Hypothalamus (tissue), 51 donors: ENCODE measurements at regions not wholly inside any gene's neighbourhood (a gene's known extent, or its start where the extent isn't known, plus 50 kb on each side); places are given as distances from the start of the nearest gene placed in this dataset.
"Not testable (repeated sequence)": the region's sequence is repeated elsewhere in the genome, so short reads cannot be mapped to it uniquely, and the experiment has no call there.

ENCODE experiments used
- DNase-seq, 51 donors: peaks; one replicate each; lab custom pipeline; 2025; lab: John Stamatoyannopoulos, UW

DNA sequence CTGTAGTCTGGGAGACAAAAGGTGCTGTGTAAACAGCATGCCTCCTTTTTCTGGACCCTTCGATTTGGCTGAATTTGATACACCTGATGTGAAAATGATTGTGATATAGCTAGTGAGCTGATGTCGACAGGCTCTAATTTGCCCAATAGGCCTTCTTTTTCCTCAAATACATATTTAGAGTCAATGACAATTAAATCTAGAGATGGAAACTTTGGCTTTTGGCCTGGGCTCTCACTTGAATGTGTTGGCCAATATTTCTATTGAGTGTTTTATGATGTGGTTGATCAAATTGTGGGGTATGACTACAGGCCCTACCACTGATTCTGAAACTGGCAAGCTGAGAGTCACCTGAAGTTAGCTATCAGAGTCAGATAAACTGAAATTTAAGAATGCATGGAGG lies 151.8 kb upstream of the MEOX2 start:
- no peak for DNase-seq

DNA sequence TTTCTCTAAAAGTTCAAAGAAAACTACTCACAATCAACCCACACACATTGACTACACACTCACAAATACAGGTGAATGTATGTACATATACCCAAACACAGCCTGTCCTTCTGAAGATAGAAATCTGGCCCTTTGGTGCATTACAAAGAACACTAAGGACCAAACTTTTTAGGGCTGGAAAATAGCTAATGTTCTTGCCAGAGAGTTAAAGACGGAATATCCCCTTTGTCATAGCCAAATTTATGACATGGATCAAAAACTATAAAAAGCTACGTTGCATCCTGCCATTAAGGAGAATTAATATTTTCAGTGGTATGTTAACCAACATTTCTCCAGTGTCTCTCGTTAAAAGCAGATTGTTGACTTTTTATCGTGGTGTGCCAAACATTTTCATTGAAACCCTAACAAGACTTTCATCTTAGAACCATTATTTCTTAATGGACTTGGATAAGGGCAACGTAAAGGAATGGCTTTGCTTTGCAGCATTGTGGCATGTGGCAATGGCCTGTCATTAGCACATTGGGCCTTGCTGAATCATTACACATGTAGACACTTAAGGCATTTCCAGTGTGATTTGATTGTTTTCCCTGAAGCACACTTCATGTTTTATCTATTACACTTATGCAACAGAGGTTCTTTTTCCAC lies 150.9 kb upstream of the MEOX2 start:
- no peak for DNase-seq

DNA sequence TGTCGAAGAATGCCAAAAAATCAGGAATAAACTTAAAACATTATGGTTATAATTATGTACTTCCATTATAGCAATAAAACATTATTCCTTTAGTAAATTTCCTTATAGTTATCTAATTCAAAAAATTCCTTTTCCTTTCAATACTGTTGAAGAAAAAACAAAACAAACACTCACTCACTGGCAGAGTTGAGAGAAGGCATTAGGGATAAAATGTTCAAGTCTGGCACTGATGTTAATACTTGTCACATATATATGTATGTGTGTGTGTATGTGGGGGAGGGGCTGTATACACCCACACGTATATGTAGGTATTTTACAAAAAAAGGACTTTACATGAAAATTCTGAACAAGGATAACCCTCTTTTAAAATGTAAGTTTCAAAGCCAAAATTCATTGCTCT lies 150.2 kb upstream of the MEOX2 start:
- no peak for DNase-seq

DNA sequence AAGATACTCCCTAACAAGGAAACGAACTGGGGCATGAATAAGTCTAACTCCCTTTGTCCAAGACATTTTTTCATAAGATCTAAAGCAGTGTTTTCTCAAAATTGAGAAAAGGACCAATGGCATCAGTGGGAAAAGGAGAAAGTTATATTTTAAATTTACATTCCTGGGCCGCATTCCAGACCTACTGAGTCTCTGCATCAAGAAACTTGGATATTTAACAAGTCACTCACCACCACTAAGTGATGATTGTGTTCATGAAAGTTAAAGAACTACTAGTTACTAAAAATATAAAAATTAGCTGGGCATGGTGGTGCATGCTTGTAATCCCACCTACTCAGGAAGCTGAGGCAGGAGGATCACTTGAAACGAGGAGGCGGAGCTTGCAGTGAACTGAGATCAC lies 149.6 kb upstream of the MEOX2 start:
- DNase-seq = no peak

DNA sequence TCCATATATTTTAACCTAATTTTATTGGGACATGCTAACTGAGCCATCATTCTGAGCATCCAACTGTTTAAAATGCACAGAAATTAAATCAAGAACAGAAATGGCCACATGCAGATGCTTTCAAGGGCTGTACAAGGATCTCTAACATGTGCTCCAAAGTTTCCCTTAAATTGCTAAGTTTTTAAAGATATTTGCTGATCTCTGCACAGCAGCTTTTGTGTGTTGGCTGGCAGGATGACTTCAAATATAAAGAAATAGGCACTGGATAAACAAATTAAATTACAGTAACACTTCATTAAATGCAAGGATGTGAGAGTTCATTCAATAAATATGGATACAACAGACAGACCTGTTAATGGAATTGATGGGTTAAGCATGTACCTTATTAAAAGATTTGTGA lies 148.0 kb upstream of the MEOX2 start:
- DNase-seq = no peak

DNA sequence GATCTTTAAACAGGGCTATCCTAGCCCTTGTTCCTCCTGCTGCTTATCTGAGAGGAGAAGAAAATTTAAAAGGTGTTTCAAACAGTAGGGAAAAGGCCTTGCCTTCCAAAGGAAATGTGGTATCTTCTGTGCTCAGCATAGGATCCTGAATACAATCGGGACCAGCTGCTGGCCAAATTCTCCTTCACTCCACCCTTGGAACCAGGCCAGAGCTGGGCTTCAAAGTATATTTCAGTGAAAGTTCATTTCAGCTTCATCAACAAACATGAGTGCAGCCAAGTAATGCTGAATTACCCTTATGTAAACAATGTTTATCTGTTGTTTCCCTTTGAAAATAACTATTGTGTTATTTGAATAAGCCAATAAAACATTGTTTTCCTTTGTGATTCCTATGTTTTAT lies 146.5 kb upstream of the MEOX2 start:
- DNase-seq = no peak

DNA sequence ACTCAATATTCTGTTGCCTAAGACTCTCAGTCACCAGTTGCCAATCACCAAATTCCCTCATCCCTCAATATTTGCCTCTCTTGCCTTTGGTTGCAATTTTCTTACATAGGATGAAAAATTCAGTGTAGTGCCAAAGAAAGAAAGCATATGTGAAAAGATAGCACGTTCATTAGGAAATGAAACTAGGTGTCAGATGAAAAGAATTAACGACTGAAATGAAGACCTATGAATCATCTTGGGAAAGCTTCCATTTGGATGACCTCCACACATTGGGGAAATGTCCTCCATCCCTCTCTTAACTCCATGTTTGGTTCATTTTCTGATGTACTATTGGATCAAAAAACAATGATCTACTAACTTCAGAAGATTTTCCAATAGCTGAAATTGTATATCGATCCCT lies 145.1 kb upstream of the MEOX2 start:
- DNase-seq = no peak

DNA sequence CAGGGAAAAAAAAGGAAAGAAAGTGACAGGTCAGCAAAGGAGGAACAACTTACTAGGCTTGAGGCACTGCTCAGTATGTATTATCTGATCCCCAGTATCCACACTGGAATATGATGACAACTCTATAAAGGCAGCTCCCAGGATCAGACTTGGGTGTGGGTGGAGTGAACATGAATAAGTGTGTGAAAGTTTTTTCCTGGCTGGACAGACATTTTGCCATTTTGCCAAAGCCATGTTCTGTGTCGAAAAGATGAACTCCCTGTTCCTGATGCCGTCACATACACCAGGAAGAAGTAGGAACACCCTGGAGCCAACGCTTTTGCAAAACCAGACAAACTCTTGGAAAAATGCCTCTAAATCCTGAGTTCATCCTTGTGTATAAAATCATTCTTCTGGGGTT lies 143.2 kb upstream of the MEOX2 start:
- no peak for DNase-seq

DNA sequence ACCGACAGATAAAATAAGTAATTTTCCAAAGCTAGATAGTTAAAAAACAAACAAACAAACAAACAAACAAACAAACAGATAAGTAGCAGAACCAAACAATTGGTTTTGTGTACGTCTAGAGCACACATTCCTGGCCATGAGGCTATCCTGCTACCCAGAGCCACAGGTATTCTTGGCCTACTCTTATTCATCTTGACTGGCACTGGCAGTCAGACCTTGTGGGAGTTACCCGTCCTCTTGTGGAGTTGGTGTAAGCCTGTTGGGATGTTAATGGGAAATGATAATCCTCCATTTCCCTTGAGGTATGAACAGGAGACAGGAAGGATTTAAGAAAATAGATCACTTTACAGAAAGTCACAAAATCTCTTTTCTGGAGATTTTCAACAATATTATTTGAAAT lies 142.4 kb upstream of the MEOX2 start:
- no peak for DNase-seq

DNA sequence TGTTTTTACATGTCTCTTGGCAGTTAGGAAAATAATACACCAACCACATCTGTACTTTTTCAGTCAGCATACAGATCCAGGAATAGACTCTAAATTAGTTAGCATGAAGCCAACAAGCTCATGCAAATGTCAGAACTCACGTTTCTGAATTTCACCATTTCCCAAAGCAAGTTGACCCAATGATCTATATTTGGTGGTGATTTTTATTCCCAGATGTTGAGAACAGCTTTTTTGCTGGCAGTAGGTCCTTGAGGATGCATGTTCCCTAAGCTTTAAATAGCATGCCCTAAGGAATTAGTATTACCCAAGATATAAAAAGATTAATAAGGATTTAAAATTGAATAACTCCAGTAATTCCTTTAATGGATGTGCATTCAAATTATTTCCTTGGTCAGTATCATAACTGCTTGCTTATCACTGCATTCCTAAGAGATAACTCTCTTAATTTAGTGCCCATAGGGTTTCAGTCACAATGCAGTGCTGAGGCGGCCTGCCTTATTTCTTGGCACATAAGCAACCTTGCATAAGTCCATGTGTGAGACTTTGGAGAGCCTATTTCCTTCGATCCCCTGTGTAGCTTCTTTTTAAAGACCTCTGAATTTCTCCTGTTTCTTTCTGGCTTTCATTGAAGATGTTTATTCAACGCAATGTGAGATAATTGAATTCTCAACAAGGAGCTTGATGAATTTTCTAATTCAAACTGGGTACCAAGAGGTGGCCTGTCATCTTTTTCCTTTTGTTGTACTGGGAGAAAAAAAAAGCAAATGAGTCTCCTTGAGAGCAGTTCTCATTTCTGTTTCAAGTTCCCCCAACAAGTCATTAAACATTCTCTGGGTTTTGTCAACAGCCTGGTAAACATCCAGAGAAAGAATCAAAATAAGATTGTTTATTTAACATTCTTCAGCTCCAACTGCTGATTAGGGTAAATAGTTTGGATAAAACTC lies 135.3 kb upstream of the MEOX2 start:
- no peak for DNase-seq

DNA sequence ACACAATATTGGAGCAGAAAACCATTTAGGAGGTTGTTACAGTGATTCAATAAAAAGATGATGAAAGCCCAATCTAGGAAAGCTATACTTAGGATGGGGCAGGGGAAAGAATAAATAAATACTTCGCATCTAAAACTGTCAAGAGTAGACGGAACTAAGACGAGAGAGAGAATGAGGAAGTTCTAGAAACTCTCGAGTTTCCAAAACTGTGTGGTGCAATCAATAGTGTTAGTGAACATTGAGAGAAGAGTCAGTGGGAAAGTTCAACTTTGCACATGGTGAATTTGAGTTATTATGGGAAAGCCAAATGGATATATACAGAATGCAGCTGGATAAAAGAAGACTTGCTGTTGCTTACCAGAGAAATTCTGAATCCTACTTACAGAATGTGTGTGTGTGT lies 133.8 kb upstream of the MEOX2 start:
- no peak for DNase-seq

DNA sequence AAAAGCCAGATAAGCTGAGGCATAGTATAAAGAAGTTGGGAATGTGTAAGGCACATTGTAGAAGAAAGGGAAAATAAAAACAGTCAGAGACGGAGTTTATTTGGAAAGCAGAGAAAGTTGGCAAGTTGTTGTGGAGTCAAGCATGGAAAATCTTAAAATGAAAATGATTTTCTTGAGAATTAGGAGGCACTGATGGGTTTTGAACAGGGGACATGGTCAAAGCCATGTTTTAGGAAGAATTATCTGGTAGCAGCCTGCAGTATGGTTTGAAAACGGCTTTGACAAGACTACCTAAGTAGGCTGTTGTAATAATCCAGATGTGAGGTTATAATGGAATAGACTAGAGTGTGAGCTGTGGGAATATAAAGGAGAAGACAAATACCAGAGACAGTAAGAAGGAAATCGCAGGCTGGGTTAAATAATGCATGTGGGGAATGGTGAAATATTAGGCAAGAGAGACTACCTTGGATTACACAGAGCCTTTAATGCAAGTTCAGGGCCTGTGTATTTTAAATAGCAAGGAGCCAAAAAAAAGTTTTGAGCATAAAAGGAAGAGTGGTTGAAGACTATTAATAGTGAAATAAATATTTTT lies 130.4 kb upstream of the MEOX2 start:
- no peak for DNase-seq

DNA sequence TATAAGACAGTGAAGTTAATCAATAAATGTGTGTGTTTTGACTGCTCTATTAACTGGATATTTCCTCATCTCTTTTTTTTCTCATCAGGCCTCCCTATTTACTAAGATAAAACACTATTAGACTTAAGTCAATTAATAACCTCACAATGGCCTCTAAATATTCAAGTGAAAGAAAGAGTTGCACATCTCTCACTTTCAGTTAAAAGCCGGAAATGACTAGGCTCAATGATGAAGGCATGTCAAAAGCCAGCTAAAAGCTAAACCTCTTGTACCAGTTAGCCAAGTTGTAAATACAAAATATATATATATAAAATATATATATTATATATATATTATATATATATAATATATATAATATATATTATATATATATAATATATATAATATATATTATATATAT lies 127.0 kb upstream of the MEOX2 start:
- no peak for DNase-seq

DNA sequence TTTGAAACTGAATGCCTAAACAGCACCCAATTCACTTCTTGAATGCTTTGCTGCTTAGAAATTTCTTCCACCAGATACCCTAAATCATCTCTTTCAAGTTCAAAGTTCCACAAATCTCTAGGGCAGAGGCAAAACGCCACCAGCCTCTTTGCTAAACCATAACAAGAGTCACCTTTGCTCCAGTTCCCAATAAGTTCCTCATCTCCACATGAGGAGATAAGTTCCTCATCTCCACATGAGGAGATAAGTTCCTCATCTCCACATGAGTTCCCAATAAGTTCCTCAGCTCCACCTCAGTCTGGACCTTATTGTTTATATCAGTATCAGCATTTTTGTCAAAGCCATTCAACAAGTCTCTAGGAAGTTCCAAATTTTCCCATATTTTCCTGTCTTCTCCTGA lies 123.9 kb upstream of the MEOX2 start:
- DNase-seq = not testable (repeated sequence)

DNA sequence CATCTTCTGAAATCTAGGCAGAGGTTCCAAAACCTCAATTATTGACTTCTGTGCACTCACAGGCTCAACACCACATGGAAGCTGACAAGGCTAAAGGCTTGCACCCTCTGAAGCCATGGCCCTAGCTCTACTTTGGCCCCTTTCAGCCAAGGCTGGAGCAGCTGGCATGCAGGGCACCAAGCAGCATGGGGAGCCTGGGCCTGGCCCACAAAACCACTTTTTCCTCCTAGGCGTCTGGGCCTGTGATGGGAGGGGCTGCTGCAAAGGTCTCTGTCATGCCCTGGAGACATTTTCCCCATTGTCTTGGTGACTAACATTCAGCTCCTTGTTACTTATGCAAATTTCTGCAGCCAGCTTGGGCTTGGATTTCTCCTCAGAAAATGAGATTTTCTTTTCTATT lies 123.5 kb upstream of the MEOX2 start:
- not testable (repeated sequence) for DNase-seq

DNA sequence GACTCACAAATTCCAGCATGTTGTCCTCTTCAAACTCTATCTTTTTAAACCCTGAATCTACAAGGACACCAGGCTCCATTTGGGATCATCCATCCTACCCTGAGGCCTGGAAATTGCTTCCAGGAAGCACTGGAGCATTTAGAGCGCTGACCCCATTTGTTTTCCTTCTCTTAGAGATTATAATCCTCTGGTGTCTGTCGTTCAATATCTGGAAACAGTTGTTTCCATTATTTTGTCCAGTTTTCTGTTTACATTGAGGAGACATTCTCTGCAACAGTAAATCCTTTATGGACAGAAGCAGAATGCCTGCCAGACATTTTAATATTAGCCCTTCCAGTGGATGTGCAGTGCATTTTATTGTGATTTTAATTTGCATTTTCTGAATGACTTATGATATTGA lies 119.4 kb upstream of the MEOX2 start:
- no peak for DNase-seq

DNA sequence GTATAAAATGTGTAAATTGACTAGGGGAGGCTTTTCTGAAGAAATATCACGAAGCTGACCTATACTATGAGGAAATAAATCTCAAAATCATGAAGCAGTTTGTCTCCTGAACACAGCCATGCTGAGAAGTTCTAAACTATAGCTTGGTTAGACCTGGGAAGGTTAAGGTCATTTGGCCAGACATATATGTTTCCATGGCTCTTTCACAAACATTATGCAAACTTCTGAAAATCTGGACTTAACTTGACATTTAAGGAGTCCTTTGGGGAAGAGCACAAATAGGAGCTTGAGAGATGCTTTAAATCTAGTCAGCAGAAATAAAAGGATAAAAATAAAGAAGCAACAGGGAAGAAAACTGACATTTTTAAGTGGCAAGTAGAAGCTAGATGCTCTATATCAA lies 115.9 kb upstream of the MEOX2 start:
- DNase-seq = no peak

DNA sequence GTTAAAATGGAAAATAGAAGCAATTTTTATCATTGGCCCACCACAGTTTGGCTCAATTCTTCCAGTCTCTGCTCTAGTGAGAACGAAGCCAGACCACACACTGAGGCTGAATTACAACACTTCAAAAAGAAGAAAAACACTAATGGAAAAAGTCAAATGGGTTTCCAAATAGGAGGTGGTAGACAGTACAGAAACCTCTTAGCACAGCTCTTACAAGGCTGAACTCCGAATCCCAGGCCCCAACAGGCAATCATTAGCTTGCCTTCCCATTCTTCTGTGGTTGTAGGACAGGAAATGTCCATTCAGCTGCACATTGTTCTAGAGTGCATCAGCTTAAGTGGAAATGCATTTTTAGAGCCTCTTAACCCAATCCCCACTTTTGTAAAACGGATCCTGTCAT lies 115.1 kb upstream of the MEOX2 start:
- peak in 2 of 51 donors; percentile 1 to 6 for DNase-seq

DNA sequence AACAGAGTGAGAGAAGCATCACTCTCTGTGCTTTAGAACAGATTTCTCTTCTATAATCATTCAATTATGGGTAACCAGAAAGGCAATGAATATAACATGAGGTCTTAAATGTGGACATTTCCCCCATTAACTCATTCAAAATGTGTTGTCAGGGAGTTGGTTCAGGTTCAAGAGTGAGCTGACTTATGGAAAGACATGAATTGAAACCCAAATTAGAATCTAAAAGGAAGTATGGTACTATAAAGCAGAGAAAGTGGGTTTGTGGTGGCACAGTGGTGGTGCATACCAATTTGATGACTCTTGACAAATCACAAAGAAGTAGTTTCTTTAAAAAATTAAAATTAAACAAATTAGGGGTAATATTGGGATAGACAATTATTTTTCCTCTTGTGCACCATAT lies 114.6 kb upstream of the MEOX2 start:
- no peak for DNase-seq

DNA sequence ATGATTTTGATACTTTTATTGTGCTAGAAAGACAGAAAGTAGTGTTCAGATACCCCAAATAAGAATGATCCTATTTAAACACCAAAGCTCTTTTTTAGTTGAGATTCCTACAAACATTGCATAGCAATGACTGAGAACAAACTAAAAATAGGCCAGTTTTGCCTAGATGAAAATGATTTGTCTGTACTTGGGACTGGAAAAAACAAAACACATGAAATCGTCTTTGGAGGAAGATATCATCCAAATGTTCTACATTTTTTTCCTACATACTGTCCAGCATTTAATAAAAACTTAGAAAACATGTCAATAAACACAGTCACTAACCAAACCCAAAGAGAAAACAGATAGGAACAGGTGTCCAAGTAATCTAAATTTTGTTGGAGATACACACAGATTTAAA lies 111.6 kb upstream of the MEOX2 start:
- DNase-seq = no peak

DNA sequence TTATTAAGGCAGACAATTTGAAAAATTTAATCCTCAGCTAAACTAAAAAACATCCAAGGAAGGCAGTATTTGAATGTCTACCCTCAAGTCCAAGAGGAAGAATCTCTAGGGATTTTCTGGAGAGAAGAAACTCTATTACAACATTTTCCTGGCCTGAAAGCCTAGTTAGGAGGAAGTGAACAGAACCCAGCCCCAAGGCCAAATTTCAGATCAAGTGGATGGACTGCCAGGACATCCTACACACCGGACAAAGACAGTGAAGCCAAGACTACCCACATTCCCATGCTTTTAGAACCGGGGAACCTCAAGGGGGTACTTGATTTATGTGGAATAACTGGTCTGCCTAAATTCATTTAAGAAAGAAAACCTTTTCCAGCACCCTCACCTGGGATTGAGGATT lies 108.9 kb upstream of the MEOX2 start:
- no peak for DNase-seq

DNA sequence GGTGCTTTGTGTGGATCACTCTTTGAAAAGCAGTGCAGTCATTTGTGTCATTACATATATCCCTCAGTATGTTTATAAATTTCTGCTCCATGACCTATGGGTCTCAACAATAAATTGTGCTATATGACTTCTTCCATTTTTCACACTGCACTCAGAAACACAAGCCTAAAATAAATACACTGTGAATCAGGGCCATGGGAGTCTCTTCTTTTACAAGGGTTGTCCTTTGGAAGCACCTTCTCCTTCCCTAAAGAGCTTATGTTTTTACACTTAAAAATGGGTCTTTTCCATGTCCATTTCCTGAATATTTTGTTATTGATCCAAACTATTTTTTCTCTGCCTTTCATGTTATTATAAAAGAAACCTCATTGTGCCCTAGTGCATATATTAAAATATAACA lies 108.3 kb upstream of the MEOX2 start:
- no peak for DNase-seq
